H1 (cell line): ENCODE measurements at regions not wholly inside any gene's neighbourhood (a gene's known extent, or its start where the extent isn't known, plus 50 kb on each side); places are given as distances from the start of the nearest gene placed in this dataset.

Source experiments
- CTCF ChIA-PET: fragments of 300-600 bp; sonication (Branson Sonifier 250); formaldehyde crosslinking; loops from one replicate; lab custom pipeline; 2021; ENCODE audit not compliant: partially characterized antibody; lab: Charles Lee
- POLR2A ChIA-PET: fragments of 300-600 bp; sonication (Branson Sonifier 250); formaldehyde crosslinking; loops from one replicate; lab custom pipeline; 2021; ENCODE audit warnings: inconsistent platforms; ENCODE audit not compliant: partially characterized antibody; lab: Charles Lee
- DNase-seq, 2 experiments: peaks; one replicate each; pipeline versions ENCODE4 v3.0.0 to v3.0.0-alpha.2; 2010 to 2022; ENCODE audit warnings: low spot score in 2 of 2, low read depth in 1 of 2, mixed read lengths in 1 of 2
- FAIRE-seq: peaks from 2 replicates; lab custom pipeline; 2011; peaks lifted over from hg19 to GRCh38; lab: Jason Lieb, UNC
- H2AFZ ChIP-seq: 2 replicates; pipeline ENCODE4 v1.8.1; 2012; ENCODE audit warnings: low read length, inconsistent platforms
- H2AK5ac ChIP-seq: 2 replicates; pipeline ENCODE4 v1.6.1; 2013; ENCODE audit warnings: low read depth, low read length
- H2BK120ac ChIP-seq: replicated peaks from 2 replicates; pipeline ENCODE3; 2013; ENCODE audit warnings: low read depth, low read length, inconsistent platforms
- H2BK12ac ChIP-seq: 2 replicates; pipeline ENCODE4 v1.6.1; 2013; ENCODE audit warnings: low read depth, low read length
- H2BK15ac ChIP-seq: 2 replicates; pipeline ENCODE4 v1.6.1; 2013; ENCODE audit warnings: low read length
- H2BK20ac ChIP-seq: 2 replicates; pipeline ENCODE4 v1.6.1; 2013; ENCODE audit warnings: low read length
- H2BK5ac ChIP-seq: 2 replicates; pipeline ENCODE4 v1.6.1; 2013; ENCODE audit warnings: low read depth, low read length
- H3K14ac ChIP-seq: 2 replicates; pipeline ENCODE4 v1.6.1; 2013; ENCODE audit warnings: inconsistent platforms; ENCODE audit not compliant: insufficient read length
- H3K18ac ChIP-seq: 2 replicates; pipeline ENCODE4 v1.6.1; 2013; ENCODE audit warnings: low read length; ENCODE audit errors: extremely low read depth
- H3K23ac ChIP-seq: 2 replicates; pipeline ENCODE4 v1.6.1; 2013; ENCODE audit warnings: inconsistent platforms; ENCODE audit not compliant: insufficient read length
- H3K23me2 ChIP-seq: 2 replicates; pipeline ENCODE4 v1.6.1; 2013; ENCODE audit warnings: low read depth, low read length
- H3K27ac ChIP-seq: 2 replicates; pipeline ENCODE4 v1.6.1; 2011; ENCODE audit warnings: low read depth, low read length, inconsistent platforms
- H3K27me3 ChIP-seq, 4 experiments: replicated peaks in 1 of 4; 1 replicate in 1 of 4; 2 replicates in 3 of 4; pipeline versions ENCODE4 v1.6.1 to v1.8.1; 2011 to 2013; ENCODE audit warnings: low read length in 3 of 4, mild to moderate bottlenecking in 3 of 4, inconsistent platforms in 2 of 4, mixed read lengths in 2 of 4, moderate library complexity in 1 of 4; ENCODE audit not compliant: control insufficient read depth in 3 of 4, insufficient read depth in 3 of 4; ENCODE audit errors: extremely low read depth in 1 of 4
- H3K36me3 ChIP-seq, 4 experiments: 2 replicates each; pipeline versions ENCODE4 v1.6.1 to v1.8.1; 2011 to 2013; ENCODE audit warnings: mild to moderate bottlenecking in 4 of 4, low read length in 3 of 4, moderate library complexity in 2 of 4, control low read depth in 1 of 4, inconsistent platforms in 1 of 4; ENCODE audit not compliant: insufficient read depth in 4 of 4, control insufficient read depth in 2 of 4
- H3K4ac ChIP-seq: replicated peaks from 2 replicates; pipeline ENCODE3; 2013; ENCODE audit warnings: low read length, low read depth, mixed read lengths, inconsistent platforms; ENCODE audit not compliant: insufficient read length
- H3K4me1 ChIP-seq, 4 experiments: replicated peaks in 1 of 4; 1 replicate in 1 of 4; 2 replicates in 3 of 4; pipeline versions ENCODE4 v1.6.1 to v1.8.1; 2011 to 2013; ENCODE audit warnings: low read length in 3 of 4, inconsistent platforms in 2 of 4, mixed read lengths in 1 of 4; ENCODE audit not compliant: insufficient read depth in 4 of 4, control insufficient read depth in 3 of 4
- H3K4me2 ChIP-seq, 2 experiments: 2 replicates each; pipeline versions ENCODE4 v1.6.1 to v1.8.1; 2011 to 2013; ENCODE audit warnings: low read depth in 2 of 2, low read length in 2 of 2, control low read depth in 1 of 2, inconsistent platforms in 1 of 2, mild to moderate bottlenecking in 1 of 2; ENCODE audit not compliant: insufficient read depth in 1 of 2
- H3K4me3 ChIP-seq, 4 experiments: fragments of 200-600, 300-600 bp in 1 of 4; sonication (generic), shearing (Covaris generic), sonication (Bioruptor Twin) in 1 of 4; 2 replicates each; pipeline versions ENCODE4 v1.5.1 to v1.8.1; 2011 to 2016; ENCODE audit warnings: low read length in 4 of 4, low read depth in 3 of 4, control low read depth in 2 of 4, inconsistent platforms in 2 of 4, mild to moderate bottlenecking in 2 of 4, mixed read lengths in 1 of 4, moderate library complexity in 1 of 4; ENCODE audit not compliant: insufficient read depth in 2 of 4; ENCODE audit errors: extremely low read depth in 1 of 4
- H3K56ac ChIP-seq: replicated peaks from 2 replicates; pipeline ENCODE3; 2013; ENCODE audit warnings: low read depth, mild to moderate bottlenecking, mixed read lengths, low read length, inconsistent platforms; ENCODE audit not compliant: insufficient read length
- H3K79me1 ChIP-seq: 2 replicates; pipeline ENCODE4 v1.6.1; 2013; ENCODE audit warnings: low read depth, low read length, control low read depth
- H3K79me2 ChIP-seq, 2 experiments: 2 replicates each; pipeline versions ENCODE4 v1.6.1 to v1.8.1; 2012 to 2013; ENCODE audit warnings: low read length in 2 of 2, mild to moderate bottlenecking in 2 of 2, inconsistent platforms in 1 of 2; ENCODE audit not compliant: insufficient read depth in 2 of 2, control insufficient read depth in 1 of 2
- H3K9ac ChIP-seq, 4 experiments: replicated peaks in 1 of 4; 1 replicate in 1 of 4; 2 replicates in 3 of 4; pipeline versions ENCODE4 v1.6.1 to v1.8.1; 2011 to 2013; ENCODE audit warnings: low read depth in 3 of 4, low read length in 3 of 4, control low read depth in 2 of 4, mild to moderate bottlenecking in 2 of 4, moderate library complexity in 2 of 4, inconsistent platforms in 1 of 4; ENCODE audit errors: extremely low read depth in 1 of 4
- H3K9me3 ChIP-seq, 2 experiments: 2 replicates each; pipeline versions ENCODE4 v1.6.1 to v1.8.1; 2012 to 2013; ENCODE audit warnings: mild to moderate bottlenecking in 2 of 2, moderate library complexity in 2 of 2, control low read depth in 1 of 2, inconsistent platforms in 1 of 2, low read depth in 1 of 2, low read length in 1 of 2, mixed read lengths in 1 of 2; ENCODE audit not compliant: insufficient read depth in 2 of 2
- H4K20me1 ChIP-seq, 2 experiments: replicated peaks in 1 of 2; 2 replicates each; pipeline versions ENCODE3 to v1.8.1; 2011 to 2013; ENCODE audit warnings: inconsistent platforms in 2 of 2, low read length in 2 of 2, mild to moderate bottlenecking in 1 of 2; ENCODE audit not compliant: insufficient read depth in 2 of 2, control insufficient read depth in 1 of 2
- H4K5ac ChIP-seq: 2 replicates; pipeline ENCODE4 v1.6.1; 2013; ENCODE audit warnings: low read length, low read depth, mixed read lengths, inconsistent platforms; ENCODE audit not compliant: insufficient read length
- H4K8ac ChIP-seq: 2 replicates; pipeline ENCODE4 v1.8.0; 2013; ENCODE audit warnings: mild to moderate bottlenecking, moderate library complexity, low read length, inconsistent platforms; ENCODE audit not compliant: insufficient read depth; ENCODE audit errors: extremely low read depth
- H4K91ac ChIP-seq: replicated peaks from 2 replicates; pipeline ENCODE3; 2013; ENCODE audit warnings: low read length, mixed read lengths, inconsistent platforms; ENCODE audit not compliant: insufficient read length
- BRCA1 ChIP-seq: IDR thresholded peaks from 2 replicates; pipeline ENCODE4 v1.6.1; 2012; ENCODE audit warnings: low read depth, low read length, improper control_type of control experiment
- CREB1 ChIP-seq: IDR thresholded peaks from 2 replicates; pipeline ENCODE4 v1.6.1; 2012; ENCODE audit warnings: inconsistent platforms
- FOSL1 ChIP-seq: IDR thresholded peaks from 2 replicates; pipeline ENCODE4 v1.6.1; 2011; ENCODE audit warnings: mild to moderate bottlenecking, low read depth, low read length, moderate library complexity; ENCODE audit not compliant: insufficient read depth
- KDM1A ChIP-seq: fragments of 200-600, 300-600 bp; sonication (generic); IDR thresholded peaks from 2 replicates; pipeline ENCODE4 v1.7.1; 2016; ENCODE audit warnings: mild to moderate bottlenecking, low read length, borderline replicate concordance
- MAFK ChIP-seq: IDR thresholded peaks from 2 replicates; pipeline ENCODE4 v1.6.1; 2012; ENCODE audit warnings: low read depth, mild to moderate bottlenecking, improper control_type of control experiment, low read length
- POU5F1 ChIP-seq: IDR thresholded peaks from 2 replicates; pipeline ENCODE4 v1.6.1; 2011; ENCODE audit warnings: low read depth, mild to moderate bottlenecking, low read length, moderate library complexity
- RFX5 ChIP-seq: IDR thresholded peaks from 2 replicates; pipeline ENCODE4 v1.6.1; 2011; ENCODE audit warnings: low read depth, low read length, improper control_type of control experiment, borderline replicate concordance
- RNF2 ChIP-seq: fragments of 200-900, 300-1000 bp; sonication (generic); IDR thresholded peaks from 2 replicates; pipeline ENCODE4 v1.7.1; 2016; ENCODE audit warnings: borderline replicate concordance, low read depth, mild to moderate bottlenecking, antibody characterized with exemption, low read length; ENCODE audit not compliant: poor library complexity, severe bottlenecking; ENCODE audit errors: missing control alignments
- SRF ChIP-seq: IDR thresholded peaks from 2 replicates; pipeline ENCODE4 v1.6.1; 2011; ENCODE audit warnings: mild to moderate bottlenecking, low read depth, low read length, moderate library complexity
- TAF1 ChIP-seq: IDR thresholded peaks from 2 replicates; pipeline ENCODE4 v1.6.1; 2011; ENCODE audit warnings: mild to moderate bottlenecking, low read depth, low read length
- ZNF274 ChIP-seq: IDR thresholded peaks from 2 replicates; pipeline ENCODE4 v1.7.0; 2012; ENCODE audit warnings: low read length, borderline replicate concordance; ENCODE audit errors: extremely low read depth
- WGBS, 2 experiments: shearing (Covaris generic) in 1 of 2; methylation state at CpG; one replicate each; pipeline versions ENCODE4 v1.1.6 to v1.1.7; 2013 to 2015; ENCODE audit warnings: low lambda C conversion rate in 2 of 2, mixed read lengths in 2 of 2, inconsistent platforms in 1 of 2, low coverage in 1 of 2, missing lambda C conversion rate in 1 of 2; ENCODE audit not compliant: insufficient replicate concordance in 2 of 2, insufficient coverage in 1 of 2, insufficient read length in 1 of 2; ENCODE audit errors: extremely low coverage in 1 of 2, missing lambda C conversion rate in 1 of 2; 5-methylcytosine and 5-hydroxymethylcytosine counted together

DNA sequence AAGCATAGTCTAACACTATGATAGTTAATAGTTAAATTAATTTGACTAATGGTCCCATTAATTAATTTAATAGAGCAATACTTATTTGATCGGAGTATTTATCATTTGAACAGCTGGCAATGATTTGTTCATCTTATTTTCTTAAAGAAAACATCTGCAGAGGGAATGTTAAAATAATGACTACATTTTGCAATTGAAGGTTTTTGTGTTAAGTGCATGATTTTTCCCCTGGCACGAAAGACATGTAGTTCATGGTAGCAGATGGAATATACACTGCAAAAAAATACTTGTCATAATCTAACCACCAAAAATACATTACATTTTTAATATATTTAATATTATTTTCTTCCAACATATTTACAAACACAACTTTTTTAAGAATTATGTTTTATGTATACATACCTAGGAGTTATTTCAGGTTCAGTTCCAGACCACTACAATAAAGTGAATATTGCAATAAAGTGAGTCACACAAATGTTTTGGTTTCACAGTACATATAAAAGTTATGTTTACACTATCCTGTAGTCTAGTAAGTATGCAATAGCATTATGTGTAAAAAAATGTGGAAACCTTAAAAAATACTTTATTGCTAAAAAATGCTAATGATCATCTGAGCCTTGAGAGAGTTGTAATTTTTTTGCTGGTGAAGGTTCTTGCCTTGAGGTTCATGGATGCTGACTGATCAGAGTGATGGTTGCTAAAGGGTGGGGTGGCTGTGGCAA lies 292.6 kb upstream of the DAB2 start:
- Histone ChIP-seq H2BK20ac (no peak overlapping the region), H3K27me3 (no peaks in the 10 kb centered on the region), H3K79me2 (no peaks in the 10 kb centered on the region), H3K4me1 (peaks cover 0 to 4% (median 1%) of the 10 kb centered on the region in 4 experiments; a peak in 2 of 7 replicates), H3K4ac (no peak overlapping the region), H3K23me2 (no peaks in the 10 kb centered on the region), H4K20me1 (no peaks in the 10 kb centered on the region), H3K14ac (no peak overlapping the region), H3K36me3 (no peaks in the 10 kb centered on the region), H3K4me3 (no peak overlapping the region), H3K27ac (no peak overlapping the region), H2BK5ac (no peak overlapping the region), H2BK15ac (no peak overlapping the region), H2AFZ (no peak overlapping the region), H3K79me1 (no peaks in the 10 kb centered on the region), H4K8ac (no peak overlapping the region), H3K56ac (no peak overlapping the region), H3K4me2 (no peak overlapping the region), H3K18ac (no peak overlapping the region), H3K9ac (no peak overlapping the region), H4K5ac (no peak overlapping the region), H2BK12ac (no peak overlapping the region), H2AK5ac (no peak overlapping the region), H4K91ac (no peak overlapping the region), H3K23ac (no peak overlapping the region), H3K9me3 (peaks cover 0 to 4% of the 10 kb centered on the region in 2 experiments; a peak in 1 of 4 replicates), H2BK120ac (no peak overlapping the region)
- DNase-seq (no peak), FAIRE-seq (no peak)
- ChIA-PET POLR2A (no interaction called here), CTCF (interaction anchor here (0.5 to 3.8 kb wide), 16 partner anchors 8 to 1859 kb away, joined by 3 to 14 read pairs (median 4); no protein-coding TSS in a partner anchor)
- 88% methylated on average over 2 of the region's 2 CpGs; no CpG with 5 or more reads in 1 of the 2 experiments for WGBS, 2 experiments
- no peak for TF ChIP-seq POU5F1
- TF ChIP-seq FOSL1, result no peak
- TF ChIP-seq CREB1, result no peak
- no peak for TF ChIP-seq BRCA1
- no peak for TF ChIP-seq ZNF274
- TF ChIP-seq MAFK, result no peak
- TF ChIP-seq KDM1A, result no peak
- no peak for TF ChIP-seq RNF2
- no peak for TF ChIP-seq RFX5
- TF ChIP-seq TAF1, result no peak
- no peak for TF ChIP-seq SRF
